ENCODE measurements at regions not wholly inside any gene's neighbourhood (a gene's known extent, or its start where the extent isn't known, plus 50 kb on each side); places are given as distances from the start of the nearest gene placed in this dataset.

GRCh38 chr10:64507651-64508028 is 986.4 kb downstream of the REEP3 start:
- no peak for DNase-seq (ENCODE audit: low spot score)

GRCh38 chr10:64508029-64508661 is 986.9 kb downstream of the REEP3 start:
- DNase-seq (ENCODE audit: low spot score), result no peak

GRCh38 chr10:64515970-64516699 is 994.9 kb downstream of the REEP3 start:
- no peak for DNase-seq (ENCODE audit: low spot score)

DNA sequence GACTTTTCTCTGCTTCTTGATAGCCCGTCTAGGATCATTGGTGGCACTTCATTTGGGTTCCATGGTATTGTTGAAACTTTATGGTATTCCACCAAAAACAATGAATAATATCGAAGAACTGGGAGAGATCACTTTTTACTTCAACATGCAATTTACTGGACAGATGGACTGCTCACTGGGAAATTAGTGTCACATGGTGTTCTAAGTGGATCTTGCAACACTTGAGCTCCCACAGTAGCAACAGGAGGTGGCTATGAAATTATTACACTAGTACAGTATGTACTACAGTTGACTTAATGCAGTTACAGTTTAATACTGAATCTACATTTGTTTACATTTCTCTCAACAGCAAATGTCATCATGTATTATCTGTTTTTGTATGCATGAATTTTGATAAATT is 997.3 kb downstream of the REEP3 start:
- DNase-seq (ENCODE audit: low spot score), result no peak

GRCh38 chr10:64519427-64519826 is 998.2 kb downstream of the REEP3 start:
- no peak for DNase-seq (ENCODE audit: low spot score)

GRCh38 chr10:64519831-64520230 is 998.6 kb downstream of the REEP3 start:
- DNase-seq (ENCODE audit: low spot score), result no peak

DNA sequence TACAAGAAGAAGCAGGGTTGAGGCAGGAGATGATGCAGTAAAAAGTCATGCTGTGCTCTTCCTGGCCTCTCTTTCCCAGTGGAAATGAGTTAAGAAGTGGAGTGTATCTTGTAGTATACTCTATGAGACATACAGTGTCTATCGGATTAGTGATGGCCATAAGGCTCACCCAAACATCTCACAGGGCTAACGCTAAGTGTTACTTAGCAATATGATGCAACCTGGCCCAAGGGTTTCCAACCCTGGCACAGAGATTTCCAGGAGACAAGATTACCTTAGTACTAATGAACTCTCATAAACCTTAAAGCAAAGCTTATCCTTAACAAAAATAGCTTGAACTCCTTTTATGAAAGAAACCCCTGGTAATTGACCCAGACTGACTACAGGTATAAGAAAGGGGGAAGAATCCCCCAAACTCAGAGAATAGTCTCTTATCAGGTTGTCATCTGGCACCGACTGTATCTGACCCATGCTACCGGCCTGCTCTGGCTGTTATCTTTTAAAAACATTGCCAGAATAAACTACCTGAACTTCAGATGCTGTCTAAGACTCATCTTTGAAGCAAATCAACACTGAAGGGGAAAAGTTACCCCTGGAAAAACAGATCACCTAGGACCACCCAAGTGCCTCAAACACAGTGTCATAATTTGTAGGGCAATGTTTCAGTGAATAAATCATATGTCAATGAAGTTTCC is 1002.0 kb downstream of the REEP3 start:
- DNase-seq (ENCODE audit: low spot score), result no peak

DNA sequence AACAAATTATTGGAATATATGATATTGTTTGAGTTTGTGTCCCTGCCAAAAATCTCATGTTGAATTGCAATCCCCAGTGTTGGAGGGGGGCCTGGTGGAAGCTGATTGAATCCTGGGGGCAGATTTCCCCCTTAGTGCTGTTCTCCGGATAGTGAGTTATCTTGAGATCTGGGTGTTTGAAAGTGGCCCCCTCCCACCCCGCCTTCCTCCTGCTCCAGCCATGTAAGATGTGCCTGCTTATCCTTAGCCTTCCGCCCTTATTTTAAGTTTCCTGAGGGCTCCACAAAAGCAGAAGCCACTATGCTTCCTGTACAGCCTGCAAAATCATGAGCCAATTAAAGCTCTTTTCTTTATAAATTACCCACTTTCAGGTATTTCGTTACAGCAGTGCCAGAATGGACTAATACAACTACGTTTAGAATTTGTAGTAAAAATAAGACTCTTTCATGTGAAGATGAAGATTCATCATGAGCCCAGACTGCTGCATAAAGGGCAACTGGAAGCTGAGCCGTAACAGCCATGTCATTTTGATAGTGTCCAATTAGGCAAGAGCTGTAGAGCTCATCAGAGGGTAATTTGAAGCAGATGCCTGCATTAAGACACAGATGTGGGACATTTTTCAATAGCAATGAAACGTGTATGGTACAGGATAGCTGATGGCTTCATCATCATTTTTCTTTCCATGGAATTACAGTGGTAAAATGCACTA is 1007.2 kb downstream of the REEP3 start:
- no peak for DNase-seq (ENCODE audit: low spot score)

GRCh38 chr10:64529003-64529350 is 1007.8 kb downstream of the REEP3 start:
- no peak for DNase-seq (ENCODE audit: low spot score)

- DNase-seq (ENCODE audit: low spot score), result no peak
Observed at GRCh38 chr10:64534616-64535015, 1013.4 kb downstream of the REEP3 start.

DNA sequence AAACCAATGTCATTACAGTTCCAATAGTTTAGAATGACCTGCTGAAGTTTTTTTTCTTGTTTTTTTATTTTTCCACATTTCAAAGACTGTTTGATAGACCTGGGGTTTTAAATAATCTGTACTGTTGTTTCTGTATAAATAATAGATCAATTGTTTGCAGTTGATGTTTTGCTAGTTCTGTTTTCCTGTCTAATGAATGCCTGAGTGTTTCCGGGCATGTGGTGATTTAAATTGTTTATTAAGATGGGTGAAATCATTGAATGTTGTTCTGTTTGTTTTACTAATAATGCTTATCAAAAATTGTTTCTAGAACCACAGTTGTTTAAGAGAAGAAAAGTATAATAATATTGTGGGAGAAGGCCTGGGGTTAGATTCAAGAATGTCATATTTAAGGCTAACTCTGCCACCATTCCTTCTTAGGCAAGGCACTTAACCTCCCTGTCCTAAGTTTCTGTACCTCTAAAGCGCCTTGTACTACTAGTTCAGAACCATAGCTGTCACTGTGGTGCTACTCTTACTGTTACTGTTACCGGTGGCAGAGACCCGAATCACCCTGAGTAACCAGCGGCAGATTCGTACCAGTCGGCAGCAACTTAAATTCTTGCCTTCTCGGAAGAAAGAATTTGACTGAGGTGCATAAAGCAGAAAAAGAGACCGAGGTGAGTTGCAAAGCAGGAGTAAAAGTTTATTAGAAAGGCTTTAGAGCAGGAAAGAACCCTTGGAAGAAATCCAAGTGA is 1014.1 kb downstream of the REEP3 start:
- DNase-seq (ENCODE audit: low spot score), result no peak

- DNase-seq (ENCODE audit: low spot score), result no peak
Observed at GRCh38 chr10:64537112-64537511, 1015.9 kb downstream of the REEP3 start.

DNA sequence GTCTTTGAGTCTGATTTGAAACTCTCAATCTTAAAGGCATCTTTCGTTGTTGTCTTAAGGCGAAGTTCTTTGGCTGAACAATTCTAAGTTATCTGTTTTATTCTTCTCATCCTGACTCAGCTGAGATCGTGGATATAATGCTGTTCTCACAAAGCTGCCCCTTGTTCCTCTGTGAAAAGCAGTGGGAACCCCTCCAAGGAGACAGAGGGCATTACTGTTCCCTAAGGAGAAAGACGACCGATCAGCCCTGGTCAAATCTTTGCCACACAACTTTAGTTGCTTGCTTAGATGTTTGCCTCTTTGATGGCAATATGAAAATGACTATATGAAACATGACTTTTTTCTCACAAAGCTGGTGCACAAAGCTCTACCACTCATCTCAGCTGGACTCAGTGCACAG is 1016.7 kb downstream of the REEP3 start:
- no peak for DNase-seq (ENCODE audit: low spot score)

DNA sequence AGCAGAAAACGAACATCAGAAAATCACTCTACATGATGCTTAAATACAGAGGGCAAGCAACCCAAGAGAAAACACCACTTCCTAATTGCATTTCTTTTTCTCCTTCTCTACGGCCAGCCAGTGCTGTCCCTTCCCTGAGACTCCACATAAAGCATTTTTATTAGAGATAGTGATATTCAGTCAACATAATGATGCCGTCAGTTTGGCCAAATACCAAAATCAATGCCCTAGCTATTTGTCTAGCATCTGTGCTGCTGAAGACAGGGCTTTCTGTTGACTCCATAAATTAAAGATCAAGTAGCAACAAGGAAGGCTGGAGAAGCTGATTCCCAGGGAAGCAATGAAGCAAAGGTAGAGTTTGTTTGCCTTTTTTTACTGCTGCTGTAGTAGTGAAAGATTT is 1024.9 kb downstream of the REEP3 start:
- no peak for DNase-seq (ENCODE audit: low spot score)

GRCh38 chr10:64547168-64547567 is 1026.0 kb downstream of the REEP3 start:
- DNase-seq (ENCODE audit: low spot score), result no peak

GRCh38 chr10:64555666-64556065 is 1034.5 kb downstream of the REEP3 start:
- no peak for DNase-seq (ENCODE audit: low spot score)

GRCh38 chr10:64558094-64558835 is 1037.1 kb downstream of the REEP3 start:
- DNase-seq (ENCODE audit: low spot score), result no peak

GRCh38 chr10:64571056-64571455 is 1049.9 kb downstream of the REEP3 start:
- no peak for DNase-seq (ENCODE audit: low spot score)

- DNase-seq (ENCODE audit: low spot score), result no peak
Observed at GRCh38 chr10:64573623-64574325, 1052.6 kb downstream of the REEP3 start.

DNA sequence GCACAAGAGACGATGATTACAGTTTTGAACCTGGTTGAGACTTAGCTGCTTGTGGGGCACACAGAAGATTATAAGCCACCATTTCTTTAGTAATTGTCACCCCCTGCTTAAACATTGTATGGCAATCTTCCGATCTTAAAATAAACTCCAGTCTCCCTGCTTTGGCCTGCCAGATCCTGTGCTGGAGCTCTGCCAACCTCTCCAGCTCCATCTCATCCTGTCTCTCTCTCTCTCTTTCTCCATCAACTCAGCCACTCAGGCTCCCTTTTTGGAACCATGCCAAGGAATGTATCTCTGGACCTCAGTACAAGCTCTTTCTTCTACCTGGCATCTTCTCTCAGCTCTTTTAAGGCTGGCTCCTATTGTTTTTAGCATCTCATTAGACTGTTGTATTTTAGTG is 1053.2 kb downstream of the REEP3 start:
- DNase-seq (ENCODE audit: low spot score), result no peak

- no peak for DNase-seq (ENCODE audit: low spot score)
Observed at GRCh38 chr10:64576497-64576896, 1055.3 kb downstream of the REEP3 start.

All from CD4-positive, alpha-beta T cell treated with Interleukin-2 at 100 ng/mL for 4 hours (primary cell).